ENCODE measurements at regions not wholly inside any gene's neighbourhood (a gene's known extent, or its start where the extent isn't known, plus 50 kb on each side); places are given as distances from the start of the nearest gene placed in this dataset.
"Not testable (repeated sequence)": the region's sequence is repeated elsewhere in the genome, so short reads cannot be mapped to it uniquely, and the experiment has no call there.

DNA sequence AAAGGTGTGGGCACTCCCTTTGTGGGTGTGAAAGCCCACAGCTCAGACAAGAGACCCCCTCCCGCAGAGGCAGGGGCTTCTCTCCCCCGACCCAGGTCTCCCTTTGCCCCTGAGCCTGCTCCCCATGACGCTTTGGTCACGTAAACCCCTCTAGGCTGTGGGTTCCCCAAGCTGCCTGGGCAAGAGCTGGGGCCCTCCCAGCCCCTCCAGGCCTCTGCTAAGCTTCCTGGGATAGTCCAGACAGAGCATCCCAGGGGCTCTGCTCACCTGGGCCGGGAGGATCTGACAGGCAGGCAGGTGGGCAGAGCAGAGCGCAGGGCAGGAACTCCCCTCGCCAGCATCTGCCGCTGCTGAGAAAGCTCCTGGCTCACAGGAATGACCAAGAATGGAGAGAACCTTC lies 177.3 kb downstream of the BANP start:
- H3K4me1 ChIP-seq, result no peaks in the 10 kb centered on the region
- H3K4me3 ChIP-seq, result no peak overlapping the region
- H3K27me3 ChIP-seq, result peaks cover 12% of the 10 kb centered on the region
- H3K9me3 ChIP-seq, result no peaks in the 10 kb centered on the region
- ATAC-seq, result no peak
- 82% methylated on average over 3 of the region's 8 CpGs; no CpG with 5 or more reads in 1 of the 2 donors for WGBS, 2 donors (ENCODE audit: low coverage in 1 of 2)
- no peaks in the 10 kb centered on the region for H3K36me3 ChIP-seq
- TF ChIP-seq, protein P1, sequence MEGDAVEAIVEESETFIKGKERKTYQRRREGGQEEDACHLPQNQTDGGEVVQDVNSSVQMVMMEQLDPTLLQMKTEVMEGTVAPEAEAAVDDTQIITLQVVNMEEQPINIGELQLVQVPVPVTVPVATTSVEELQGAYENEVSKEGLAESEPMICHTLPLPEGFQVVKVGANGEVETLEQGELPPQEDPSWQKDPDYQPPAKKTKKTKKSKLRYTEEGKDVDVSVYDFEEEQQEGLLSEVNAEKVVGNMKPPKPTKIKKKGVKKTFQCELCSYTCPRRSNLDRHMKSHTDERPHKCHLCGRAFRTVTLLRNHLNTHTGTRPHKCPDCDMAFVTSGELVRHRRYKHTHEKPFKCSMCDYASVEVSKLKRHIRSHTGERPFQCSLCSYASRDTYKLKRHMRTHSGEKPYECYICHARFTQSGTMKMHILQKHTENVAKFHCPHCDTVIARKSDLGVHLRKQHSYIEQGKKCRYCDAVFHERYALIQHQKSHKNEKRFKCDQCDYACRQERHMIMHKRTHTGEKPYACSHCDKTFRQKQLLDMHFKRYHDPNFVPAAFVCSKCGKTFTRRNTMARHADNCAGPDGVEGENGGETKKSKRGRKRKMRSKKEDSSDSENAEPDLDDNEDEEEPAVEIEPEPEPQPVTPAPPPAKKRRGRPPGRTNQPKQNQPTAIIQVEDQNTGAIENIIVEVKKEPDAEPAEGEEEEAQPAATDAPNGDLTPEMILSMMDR (IDR thresholded peaks at IDR 0.05), result no peak
- TF ChIP-seq POLR2A (IDR thresholded peaks at IDR 0.05) (no peak), EP300 (IDR thresholded peaks at IDR 0.05) (no peak), POLR2AphosphoS5 (IDR thresholded peaks at IDR 0.05) (no peak)
- H3K27ac ChIP-seq, result no peak overlapping the region

DNA sequence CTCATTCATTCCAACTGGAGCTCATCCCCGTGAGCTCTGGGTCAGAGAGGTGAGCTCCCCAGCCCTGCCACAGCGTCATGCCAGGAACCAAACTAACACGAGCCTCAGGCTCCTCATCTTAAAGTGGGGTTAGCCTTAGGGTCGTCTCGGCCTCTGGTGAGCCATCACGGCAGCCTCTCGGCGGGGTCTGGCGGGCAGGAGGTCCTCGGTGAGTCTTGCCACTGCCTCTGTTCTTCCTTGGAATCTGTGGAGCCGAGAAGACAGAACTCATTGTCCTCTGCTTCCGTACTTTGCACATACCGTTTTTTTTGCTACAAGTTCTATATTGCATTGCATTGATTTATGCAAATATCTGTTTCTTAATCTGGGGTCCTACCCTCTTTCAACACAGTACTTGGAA lies 177.9 kb downstream of the BANP start:
- not testable (repeated sequence) for H3K36me3 ChIP-seq, H3K4me1 ChIP-seq, H3K9me3 ChIP-seq, H3K27ac ChIP-seq, H3K4me3 ChIP-seq, ATAC-seq
- 80 to 90% methylated on average over 1 to 12 of the region's 13 CpGs for WGBS, 2 donors (ENCODE audit: low coverage in 1 of 2)
- peaks cover 12% of the 10 kb centered on the region for H3K27me3 ChIP-seq

DNA sequence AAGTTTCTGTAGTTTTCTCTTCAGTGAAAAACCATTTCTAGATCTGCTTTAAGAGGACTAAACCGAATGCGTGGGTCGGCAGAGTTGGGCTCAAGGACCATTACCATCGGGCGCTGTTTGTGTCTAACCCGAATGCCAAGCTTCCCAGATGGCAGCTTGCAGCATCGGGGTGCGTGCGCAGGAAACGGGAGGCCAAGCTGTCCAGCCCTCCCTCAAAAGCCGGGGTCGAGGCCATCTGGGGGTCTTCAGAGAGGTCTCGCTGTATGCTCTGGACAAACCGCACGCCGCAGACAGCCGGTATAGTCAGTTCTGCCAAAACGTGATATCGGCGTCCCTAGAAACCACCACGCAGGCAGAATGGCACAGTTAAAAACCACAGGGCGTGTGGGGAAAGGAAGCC lies 178.8 kb downstream of the BANP start:
- WGBS, 2 donors (ENCODE audit: low coverage in 1 of 2), result 67 to 100% methylated on average over 1 to 3 of the region's 22 CpGs
- Histone ChIP-seq H3K27ac (no peak overlapping the region), H3K4me1 (no peaks in the 10 kb centered on the region), H3K27me3 (peaks cover 12% of the 10 kb centered on the region), H3K36me3 (no peaks in the 10 kb centered on the region), H3K9me3 (no peaks in the 10 kb centered on the region), H3K4me3 (no peak overlapping the region)
- ATAC-seq, result no peak
- TF ChIP-seq, protein P1 (IDR thresholded peaks at IDR 0.05), result no peak
- TF ChIP-seq POLR2A (IDR thresholded peaks at IDR 0.05), result no peak
- no peak for TF ChIP-seq EP300 (IDR thresholded peaks at IDR 0.05)
- TF ChIP-seq POLR2AphosphoS5 (IDR thresholded peaks at IDR 0.05), result no peak

GRCh38 chr16:88130681-88131080 lies 179.4 kb downstream of the BANP start:
- Histone ChIP-seq H3K36me3 (no peaks in the 10 kb centered on the region), H3K4me3 (no peak overlapping the region), H3K27ac (no peak overlapping the region), H3K27me3 (peaks cover 12% of the 10 kb centered on the region), H3K9me3 (no peaks in the 10 kb centered on the region), H3K4me1 (no peaks in the 10 kb centered on the region)
- 93 to 97% methylated on average over 12 to 20 of the region's 36 CpGs for WGBS, 2 donors (ENCODE audit: low coverage in 1 of 2)
- TF ChIP-seq POLR2AphosphoS5 (IDR thresholded peaks at IDR 0.05) (no peak), POLR2A (IDR thresholded peaks at IDR 0.05) (no peak), EP300 (IDR thresholded peaks at IDR 0.05) (no peak)
- TF ChIP-seq, protein P1 (IDR thresholded peaks at IDR 0.05), result no peak
- no peak for ATAC-seq

- peaks cover 12% of the 10 kb centered on the region for H3K27me3 ChIP-seq
- no peaks in the 10 kb centered on the region for H3K36me3 ChIP-seq
- no peak overlapping the region for H3K4me3 ChIP-seq
- H3K9me3 ChIP-seq, result no peaks in the 10 kb centered on the region
- ATAC-seq, result no peak
- H3K4me1 ChIP-seq, result no peaks in the 10 kb centered on the region
- TF ChIP-seq, protein P1 (IDR thresholded peaks at IDR 0.05), result no peak
- TF ChIP-seq EP300 (IDR thresholded peaks at IDR 0.05) (no peak), POLR2A (IDR thresholded peaks at IDR 0.05) (no peak), POLR2AphosphoS5 (IDR thresholded peaks at IDR 0.05) (no peak)
- H3K27ac ChIP-seq, result no peak overlapping the region
- WGBS, 2 donors (ENCODE audit: low coverage in 1 of 2), result 81 to 88% methylated on average over 7 to 8 of the region's 15 CpGs
Observed at GRCh38 chr16:88131256-88131655, 180.0 kb downstream of the BANP start.
